Spleen (tissue), 11 donors: ENCODE measurements at regions not wholly inside any gene's neighbourhood (a gene's known extent, or its start where the extent isn't known, plus 50 kb on each side); places are given as distances from the start of the nearest gene placed in this dataset.

ENCODE experiments used
- DNase-seq: peaks from one replicate; pipeline ENCODE4 v3.0.0-alpha.2; 2020
- H3K27ac ChIP-seq, 8 donors: fragments of 200-600 bp; sonication (generic) in 7 of 8; 1 replicate in 4 of 8; 2 replicates in 4 of 8; pipeline versions ENCODE4 v1.5.0 to v1.8.0; 2016 to 2021; ENCODE audit warnings: inconsistent platforms in 4 of 8, mild to moderate bottlenecking in 4 of 8, moderate library complexity in 1 of 8
- H3K27me3 ChIP-seq, 7 donors: fragments of 200-600 bp; sonication (generic) in 6 of 7; replicated peaks in 1 of 7; 1 replicate in 4 of 7; 2 replicates in 3 of 7; pipeline versions ENCODE4 v1.5.0 to v1.8.0; 2016 to 2021; ENCODE audit warnings: inconsistent platforms in 3 of 7, mild to moderate bottlenecking in 1 of 7
- H3K36me3 ChIP-seq, 6 donors: fragments of 200-600 bp; sonication (generic) in 5 of 6; 1 replicate in 4 of 6; 2 replicates in 2 of 6; pipeline versions ENCODE4 v1.5.0 to v1.8.0; 2016 to 2021; ENCODE audit warnings: inconsistent platforms in 2 of 6
- H3K4me1 ChIP-seq, 6 donors: fragments of 200-600 bp; sonication (generic) in 5 of 6; 1 replicate in 3 of 6; 2 replicates in 3 of 6; pipeline versions ENCODE4 v1.5.0 to v1.8.0; 2016 to 2021; ENCODE audit warnings: inconsistent platforms in 3 of 6
- H3K4me3 ChIP-seq, 8 donors: fragments of 200-600 bp; sonication (generic) in 7 of 8; 1 replicate in 4 of 8; 2 replicates in 4 of 8; pipeline versions ENCODE4 v1.5.0 to v1.8.0; 2016 to 2021; ENCODE audit warnings: inconsistent platforms in 4 of 8, mild to moderate bottlenecking in 4 of 8, moderate library complexity in 2 of 8
- H3K9me3 ChIP-seq, 8 donors: fragments of 200-600 bp; sonication (generic) in 7 of 8; 1 replicate in 4 of 8; 2 replicates in 4 of 8; pipeline versions ENCODE4 v1.5.0 to v1.8.0; 2016 to 2021; ENCODE audit warnings: inconsistent platforms in 4 of 8
- POLR2A ChIP-seq, 3 donors: fragments of 450-650 bp; IDR thresholded peaks; one replicate each; pipeline ENCODE4 v1.5.1; 2017; ENCODE audit warnings: antibody characterized with exemption in 3 of 3, mild to moderate bottlenecking in 1 of 3
- POLR2AphosphoS5 ChIP-seq, 3 donors: sonication (generic); formaldehyde crosslinking; IDR thresholded peaks; one replicate each; pipeline ENCODE4 v1.5.1; 2017; ENCODE audit warnings: antibody characterized with exemption in 3 of 3
- WGBS, 5 donors: extraction: QIAGEN DNeasy Blood & Tissue Kit in 3 of 5; methylation state at CpG; one replicate each; pipeline versions ENCODE4 v1.1.5 to v1.1.7; 2013 to 2018; 5-methylcytosine and 5-hydroxymethylcytosine counted together
- intact Hi-C: fragments of 100-400 bp; cut with DNase I; formaldehyde crosslinking; loops from one replicate; pipeline ENCODE4 v1.15.0; 2023; ENCODE audit warnings: low total_unique reads
- TF ChIP-seq, protein P1 (sequence below), 11 experiments: fragments of 200-600 bp in 7 of 11; fragments of 450-650 bp in 4 of 11; sonication (generic) in 4 of 11; IDR thresholded peaks in 8 of 11; conservative IDR thresholded peaks in 3 of 11; 1 replicate in 7 of 11; 2 replicates in 4 of 11; pipeline versions ENCODE4 v1.4.0 to v1.8.0; 2016 to 2021; ENCODE audit warnings: antibody characterized with exemption in 11 of 11, inconsistent platforms in 4 of 11, mild to moderate bottlenecking in 1 of 11
- donor health status: healthy with polysubstance abuse.
- donor health status: DM: no; HTN: no; CAD: no; lungs with moderate emphysema.
- donor health status: DM: no; HTN: no; CAD: no.
- donor health status: Bipolar disorder and iron deficiency.
- donor health status: healthy.
- donor health status: DM: no; HTN: no; CAD: no.
- donor health status: DM: yes; HTN: yes; CAD: no.

DNA sequence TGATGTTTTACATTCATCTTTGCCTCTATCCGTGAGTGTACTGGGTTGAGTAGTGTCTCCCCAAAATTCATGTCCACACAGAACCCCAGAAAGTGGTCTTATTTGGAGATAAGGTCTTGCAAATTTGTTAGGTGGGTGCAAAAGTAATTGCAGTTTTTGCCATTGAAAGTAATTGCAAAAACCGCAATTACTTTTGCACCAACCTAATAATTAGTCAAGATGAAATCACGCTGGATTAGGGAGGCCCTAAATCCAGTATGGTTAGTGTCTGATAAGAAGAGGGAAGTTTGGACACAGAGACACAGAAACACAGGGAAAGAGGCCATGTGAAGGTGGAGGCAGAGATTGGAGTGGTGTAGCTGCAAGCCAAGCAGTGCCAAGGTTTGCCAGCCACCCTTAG lies 57.8 kb upstream of the SPRED2 start:
- Histone ChIP-seq H3K27me3 (peaks cover 0 to 6% (median 0%) of the 10 kb centered on the region in 7 donors), H3K36me3 (no peaks in the 10 kb centered on the region), H3K27ac (no peak overlapping the region), H3K4me3 (no peak overlapping the region), H3K4me1 (peaks cover 0 to 4% (median 0%) of the 10 kb centered on the region in 6 donors), H3K9me3 (peaks cover 0 to 27% (median 10%) of the 10 kb centered on the region in 8 donors)
- DNase-seq, result no peak
- TF ChIP-seq POLR2A (IDR thresholded peaks at IDR 0.05), result no peak
- TF ChIP-seq, protein P1, sequence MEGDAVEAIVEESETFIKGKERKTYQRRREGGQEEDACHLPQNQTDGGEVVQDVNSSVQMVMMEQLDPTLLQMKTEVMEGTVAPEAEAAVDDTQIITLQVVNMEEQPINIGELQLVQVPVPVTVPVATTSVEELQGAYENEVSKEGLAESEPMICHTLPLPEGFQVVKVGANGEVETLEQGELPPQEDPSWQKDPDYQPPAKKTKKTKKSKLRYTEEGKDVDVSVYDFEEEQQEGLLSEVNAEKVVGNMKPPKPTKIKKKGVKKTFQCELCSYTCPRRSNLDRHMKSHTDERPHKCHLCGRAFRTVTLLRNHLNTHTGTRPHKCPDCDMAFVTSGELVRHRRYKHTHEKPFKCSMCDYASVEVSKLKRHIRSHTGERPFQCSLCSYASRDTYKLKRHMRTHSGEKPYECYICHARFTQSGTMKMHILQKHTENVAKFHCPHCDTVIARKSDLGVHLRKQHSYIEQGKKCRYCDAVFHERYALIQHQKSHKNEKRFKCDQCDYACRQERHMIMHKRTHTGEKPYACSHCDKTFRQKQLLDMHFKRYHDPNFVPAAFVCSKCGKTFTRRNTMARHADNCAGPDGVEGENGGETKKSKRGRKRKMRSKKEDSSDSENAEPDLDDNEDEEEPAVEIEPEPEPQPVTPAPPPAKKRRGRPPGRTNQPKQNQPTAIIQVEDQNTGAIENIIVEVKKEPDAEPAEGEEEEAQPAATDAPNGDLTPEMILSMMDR (IDR thresholded peaks at IDR 0.05 in 8 of 11, conservative IDR thresholded peaks at IDR 0.05 in 3 of 11), result no peak
- TF ChIP-seq POLR2AphosphoS5 (IDR thresholded peaks at IDR 0.05), result no peak
- 93 to 100% (median 94%) methylated on average over 3 of the region's 3 CpGs for WGBS, 5 donors
- intact Hi-C loops, result no loop called here

DNA sequence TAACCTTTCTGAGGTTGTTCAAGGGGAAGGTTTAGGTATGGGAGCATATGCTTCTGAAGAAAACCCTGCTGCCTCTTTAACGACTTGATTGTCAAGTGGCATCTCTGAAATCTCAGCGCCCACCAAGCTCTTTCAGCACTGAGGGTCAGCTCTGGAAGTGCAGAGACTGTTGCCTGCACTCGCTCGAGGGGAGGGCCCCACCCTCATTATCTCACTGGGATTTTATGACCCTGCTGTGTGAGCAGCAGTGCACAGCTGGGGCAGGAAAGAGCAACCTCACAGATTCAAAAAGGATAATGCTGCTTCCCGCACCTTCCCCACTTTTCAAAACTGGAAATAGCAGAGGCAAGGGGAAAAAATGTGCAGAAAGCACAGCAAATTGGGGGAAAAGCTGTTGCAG lies 56.9 kb upstream of the SPRED2 start:
- DNase-seq, result no peak
- Histone ChIP-seq H3K4me3 (no peak overlapping the region), H3K9me3 (peaks cover 0 to 27% (median 10%) of the 10 kb centered on the region in 8 donors), H3K27me3 (peaks cover 0 to 6% (median 0%) of the 10 kb centered on the region in 7 donors), H3K4me1 (peaks cover 0 to 4% (median 0%) of the 10 kb centered on the region in 6 donors), H3K36me3 (no peaks in the 10 kb centered on the region), H3K27ac (no peak overlapping the region)
- WGBS, 5 donors, result 71 to 79% (median 74%) methylated on average over 5 of the region's 5 CpGs
- no peak for TF ChIP-seq POLR2A (IDR thresholded peaks at IDR 0.05)
- intact Hi-C loops, result no loop called here

DNA sequence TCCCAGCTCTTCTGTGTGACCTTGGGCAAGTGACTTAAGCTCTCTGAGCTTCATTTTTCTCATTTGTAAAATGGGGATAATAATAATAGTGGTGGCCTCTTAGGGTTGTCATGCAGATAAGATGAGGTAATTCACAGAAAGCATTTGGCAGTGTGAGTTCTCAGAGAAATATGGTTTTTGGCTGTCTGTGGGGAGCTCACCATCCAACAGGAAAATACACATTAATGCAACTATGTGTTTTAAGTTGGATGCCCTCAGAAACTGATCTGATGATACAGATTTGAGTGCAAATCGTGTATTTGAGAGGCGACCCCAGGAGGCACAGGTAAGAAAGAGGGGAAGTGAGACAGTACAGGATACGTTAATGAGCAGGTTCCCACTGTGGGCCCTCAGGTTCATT lies 56.1 kb upstream of the SPRED2 start:
- Histone ChIP-seq H3K4me3 (no peak overlapping the region), H3K4me1 (peaks cover 0 to 4% (median 0%) of the 10 kb centered on the region in 6 donors), H3K27ac (no peak overlapping the region), H3K27me3 (peaks cover 0 to 6% (median 0%) of the 10 kb centered on the region in 7 donors), H3K36me3 (no peaks in the 10 kb centered on the region), H3K9me3 (peaks cover 0 to 27% (median 10%) of the 10 kb centered on the region in 8 donors)
- TF ChIP-seq POLR2AphosphoS5 (IDR thresholded peaks at IDR 0.05) (no peak), POLR2A (IDR thresholded peaks at IDR 0.05) (no peak)
- TF ChIP-seq, protein P1 (IDR thresholded peaks at IDR 0.05 in 8 of 11, conservative IDR thresholded peaks at IDR 0.05 in 3 of 11), result no peak
- intact Hi-C loops, result no loop called here
- no peak for DNase-seq
- 80 to 95% (median 90%) methylated on average over 3 of the region's 3 CpGs for WGBS, 5 donors

DNA sequence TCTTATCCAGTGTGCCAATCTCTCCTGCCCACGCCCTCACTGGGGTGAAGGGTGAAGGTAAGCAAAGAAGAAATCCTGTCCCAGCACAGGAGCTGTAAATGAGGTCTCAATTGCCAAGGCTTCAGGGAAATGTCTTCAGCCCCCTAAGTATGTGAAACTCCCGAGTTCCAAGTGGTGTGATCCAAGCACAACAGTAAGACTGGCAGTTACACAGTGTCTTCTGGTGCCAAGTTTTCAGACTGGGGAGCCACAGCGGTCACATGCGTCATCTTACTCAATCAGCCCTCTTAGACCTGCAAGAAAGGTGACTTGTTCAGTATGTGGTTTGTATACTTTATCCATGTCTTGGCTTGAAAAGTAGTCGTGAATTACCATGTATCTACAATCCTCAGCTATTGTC lies 55.0 kb upstream of the SPRED2 start:
- 82 to 96% (median 88%) methylated on average over 5 of the region's 5 CpGs for WGBS, 5 donors
- peaks cover 0 to 4% (median 0%) of the 10 kb centered on the region in 6 donors for H3K4me1 ChIP-seq
- no peak overlapping the region for H3K27ac ChIP-seq
- H3K9me3 ChIP-seq, result peaks cover 0 to 27% (median 10%) of the 10 kb centered on the region in 8 donors
- no peak for DNase-seq
- H3K27me3 ChIP-seq, result peaks cover 0 to 6% (median 0%) of the 10 kb centered on the region in 7 donors
- no peaks in the 10 kb centered on the region for H3K36me3 ChIP-seq
- TF ChIP-seq POLR2A (IDR thresholded peaks at IDR 0.05) (no peak), POLR2AphosphoS5 (IDR thresholded peaks at IDR 0.05) (no peak)
- TF ChIP-seq, protein P1 (IDR thresholded peaks at IDR 0.05 in 8 of 11, conservative IDR thresholded peaks at IDR 0.05 in 3 of 11), result no peak
- intact Hi-C loops, result no loop called here
- no peak overlapping the region for H3K4me3 ChIP-seq

DNA sequence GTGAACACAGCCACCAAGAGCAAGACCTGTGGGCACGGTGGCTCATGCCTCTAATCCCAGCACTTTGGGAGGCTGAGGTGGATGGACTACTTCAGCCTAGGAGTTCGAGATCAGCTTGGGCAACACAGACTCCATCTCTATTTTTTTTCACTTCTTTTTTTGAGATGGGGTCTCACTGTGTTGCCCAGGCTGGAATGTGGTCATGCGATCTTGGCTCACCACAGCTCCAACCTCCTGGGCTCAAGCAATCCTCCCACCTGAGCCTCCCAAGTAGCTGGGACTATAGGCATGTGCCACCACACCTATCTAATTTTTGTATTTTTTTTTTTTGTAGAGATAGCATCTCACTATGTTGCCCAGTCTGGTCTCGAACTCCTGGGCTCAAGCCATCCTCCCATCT lies 54.4 kb upstream of the SPRED2 start:
- intact Hi-C loops, result no loop called here
- TF ChIP-seq, protein P1 (IDR thresholded peaks at IDR 0.05 in 8 of 11, conservative IDR thresholded peaks at IDR 0.05 in 3 of 11), result no peak
- TF ChIP-seq POLR2AphosphoS5 (IDR thresholded peaks at IDR 0.05) (no peak), POLR2A (IDR thresholded peaks at IDR 0.05) (no peak)
- 86 to 92% (median 87%) methylated on average over 4 of the region's 4 CpGs for WGBS, 5 donors
- Histone ChIP-seq H3K36me3 (no peaks in the 10 kb centered on the region), H3K4me3 (no peak overlapping the region), H3K4me1 (peaks cover 0 to 4% (median 0%) of the 10 kb centered on the region in 6 donors), H3K27ac (no peak overlapping the region), H3K27me3 (peaks cover 0 to 6% (median 0%) of the 10 kb centered on the region in 7 donors), H3K9me3 (peaks cover 0 to 27% (median 10%) of the 10 kb centered on the region in 8 donors)
- DNase-seq, result no peak
